ENCODE measurements at regions not wholly inside any gene's neighbourhood (a gene's known extent, or its start where the extent isn't known, plus 50 kb on each side); places are given as distances from the start of the nearest gene placed in this dataset.

- TF ChIP-seq JUNB (IDR thresholded peaks at IDR 0.05): no peak
Measured at GRCh38 chr15:60257591-60258159, 140.1 kb downstream of the ANXA2 start (continued).

DNA sequence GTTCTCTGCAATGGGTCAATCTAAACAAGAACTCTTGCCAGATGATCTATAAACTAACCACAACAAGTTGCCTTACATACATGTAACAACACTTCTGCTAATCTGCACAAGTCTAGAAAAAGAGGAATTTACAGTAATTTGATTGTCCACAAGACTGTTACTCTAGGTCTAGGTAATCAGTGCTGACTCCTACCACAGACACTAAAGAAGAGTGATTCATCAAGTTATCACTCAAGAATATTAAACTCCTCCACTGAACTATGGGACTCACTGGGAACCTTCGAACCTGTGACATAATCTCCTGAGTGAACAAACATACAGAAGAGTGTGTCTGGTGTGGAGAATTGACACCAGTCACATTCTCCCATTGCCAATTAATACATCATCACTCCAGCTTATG lies 138.3 kb downstream of the ANXA2 start:
- no peak overlapping the region for H3K27ac ChIP-seq (ENCODE audit: control insufficient read depth, insufficient read depth)
- intact Hi-C loops (cut with micrococcal nuclease; ENCODE audit: unreplicated experiment): no loop called here
- ChIA-PET CTCF (no interaction called here), SMC1A (ENCODE audit: uncharacterized antibody, unreplicated experiment) (no interaction called here), RAD21 (ENCODE audit: unreplicated experiment) (no interaction called here), POLR2A (no interaction called here)
- no peak overlapping the region for H3K9ac ChIP-seq (ENCODE audit: control insufficient read depth, insufficient read depth, low read length)
- no peak for TF ChIP-seq MTA3 (IDR thresholded peaks at IDR 0.05; ENCODE audit: borderline replicate concordance, low read length)
- no peak for TF ChIP-seq SUPT20H (IDR thresholded peaks at IDR 0.05; ENCODE audit: borderline replicate concordance, control insufficient read depth, low read depth, low read length)
- TF ChIP-seq PML (IDR thresholded peaks at IDR 0.05; ENCODE audit: low read length): no peak
- no peak for TF ChIP-seq CHD2 (IDR thresholded peaks at IDR 0.05; ENCODE audit: borderline replicate concordance, low read depth, low read length)
- no peak overlapping the region for H3K4me2 ChIP-seq (ENCODE audit: control insufficient read depth, insufficient read depth)
- BruUV-seq (replicated peaks): no TSS peak
- DNase-seq (ENCODE audit: low read depth, low spot score) (no peak), ATAC-seq (no peak), FAIRE-seq (no peak)
- H3K4me1 ChIP-seq (ENCODE audit: control insufficient read depth, insufficient read depth, low read length): no peaks in the 10 kb centered on the region
- H3K79me2 ChIP-seq (ENCODE audit: control insufficient read depth, insufficient read depth, low read length): no peaks in the 10 kb centered on the region
- H4K20me1 ChIP-seq (ENCODE audit: control insufficient read depth, insufficient read depth): no peaks in the 10 kb centered on the region
- H2AFZ ChIP-seq (ENCODE audit: control insufficient read depth, low read depth, low read length): no peak overlapping the region
- WGBS (ENCODE audit: insufficient coverage, insufficient replicate concordance, low lambda C conversion rate, missing lambda C conversion rate): 0% methylated on average over 1 of the region's 1 CpG
- H3K27me3 ChIP-seq (replicated peaks in 1 of 2; ENCODE audit: control insufficient read depth in 2 of 2, insufficient read depth in 2 of 2, low read length in 1 of 2): peaks cover 3 to 4% of the 10 kb centered on the region in 2 experiments; a peak in 2 of 4 replicates
- no peaks in the 10 kb centered on the region for H3K9me3 ChIP-seq (replicated peaks; ENCODE audit: control insufficient read depth, insufficient read depth, low read length)
- no peaks in the 10 kb centered on the region for H3K36me3 ChIP-seq (ENCODE audit: control insufficient read depth in 2 of 2, insufficient read depth in 2 of 2, low read length in 1 of 2)
- no peak overlapping the region for H3K4me3 ChIP-seq
- in situ Hi-C loops (cut with MboI): no loop called here

- FAIRE-seq: no peak
- Histone ChIP-seq H2AFZ (ENCODE audit: control insufficient read depth, low read depth, low read length) (no peak overlapping the region), H3K9ac (ENCODE audit: control insufficient read depth, insufficient read depth, low read length) (no peak overlapping the region), H3K27me3 (replicated peaks in 1 of 2; ENCODE audit: control insufficient read depth in 2 of 2, insufficient read depth in 2 of 2, low read length in 1 of 2) (peaks cover 3 to 4% of the 10 kb centered on the region in 2 experiments; a peak in 2 of 4 replicates), H3K4me3 (no peak overlapping the region), H3K9me3 (replicated peaks; ENCODE audit: control insufficient read depth, insufficient read depth, low read length) (no peaks in the 10 kb centered on the region), H3K4me2 (ENCODE audit: control insufficient read depth, insufficient read depth) (no peak overlapping the region), H3K79me2 (ENCODE audit: control insufficient read depth, insufficient read depth, low read length) (no peaks in the 10 kb centered on the region), H4K20me1 (ENCODE audit: control insufficient read depth, insufficient read depth) (no peaks in the 10 kb centered on the region), H3K36me3 (ENCODE audit: control insufficient read depth in 2 of 2, insufficient read depth in 2 of 2, low read length in 1 of 2) (no peaks in the 10 kb centered on the region), H3K27ac (ENCODE audit: control insufficient read depth, insufficient read depth) (no peak overlapping the region), H3K4me1 (ENCODE audit: control insufficient read depth, insufficient read depth, low read length) (no peaks in the 10 kb centered on the region)
- ChIA-PET RAD21 (ENCODE audit: unreplicated experiment) (no interaction called here), CTCF (interaction anchor here (0.7 to 1.1 kb wide), 2 partner anchors 63 to 84 kb away, joined by 3 read pairs; no protein-coding TSS in a partner anchor), SMC1A (ENCODE audit: uncharacterized antibody, unreplicated experiment) (interaction anchor here (0.7 to 1.0 kb wide), 2 partner anchors 17 to 62 kb away, joined by 3 to 4 read pairs; no protein-coding TSS in a partner anchor), POLR2A (interaction anchor here (0.5 kb wide), 1 partner anchor 35 kb away, joined by 3 read pairs; no protein-coding TSS in a partner anchor)
- no peak for DNase-seq (ENCODE audit: low read depth, low spot score)
- in situ Hi-C loops (cut with MboI): no loop called here
- ATAC-seq: no peak
- intact Hi-C loops (cut with micrococcal nuclease; ENCODE audit: unreplicated experiment): no loop called here
- BruUV-seq (replicated peaks): no TSS peak
- WGBS (ENCODE audit: insufficient coverage, insufficient replicate concordance, low lambda C conversion rate, missing lambda C conversion rate): 21% methylated on average over 4 of the region's 4 CpGs
- TF ChIP-seq EGR1 (IDR thresholded peaks at IDR 0.05; ENCODE audit: borderline replicate concordance in 1 of 2, low read depth in 2 of 2, low read length in 2 of 2) (no peak), SIX5 (IDR thresholded peaks at IDR 0.05; ENCODE audit: low read depth, low read length, severe bottlenecking) (no peak), REST (IDR thresholded peaks at IDR 0.05; ENCODE audit: low read depth, low read length) (no peak), CEBPZ (IDR thresholded peaks at IDR 0.05; ENCODE audit: low read depth, low read length) (no peak)
Measured at GRCh38 chr15:60264088-60264487, 133.7 kb downstream of the ANXA2 start.

Data from GM12878 (cell line).